H4 (cell line): ENCODE measurements at regions not wholly inside any gene's neighbourhood (a gene's known extent, or its start where the extent isn't known, plus 50 kb on each side); places are given as distances from the start of the nearest gene placed in this dataset.
"Not testable (repeated sequence)": the region's sequence is repeated elsewhere in the genome, so short reads cannot be mapped to it uniquely, and the experiment has no call there.

Experiments
- DNase-seq: peaks from one replicate; pipeline ENCODE4 v3.0.0-alpha.2; 2015; ENCODE audit warnings: low spot score

GRCh38 chr2:150136893-150137292 lies 350.6 kb downstream of the RND3 start:
- no peak for DNase-seq

GRCh38 chr2:150136401-150136800 lies 351.1 kb downstream of the RND3 start:
- DNase-seq, result no peak

GRCh38 chr2:150135223-150135883 lies 352.1 kb downstream of the RND3 start:
- DNase-seq, result no peak

- no peak for DNase-seq
Observed at GRCh38 chr2:150134223-150134857, 353.1 kb downstream of the RND3 start.

GRCh38 chr2:150133623-150134022 lies 353.8 kb downstream of the RND3 start:
- DNase-seq, result peak; percentile 87

- DNase-seq, result no peak
Observed at GRCh38 chr2:150129921-150130575, 357.4 kb downstream of the RND3 start.

GRCh38 chr2:150127995-150128394 lies 359.5 kb downstream of the RND3 start:
- no peak for DNase-seq

GRCh38 chr2:150127346-150127990 lies 360.0 kb downstream of the RND3 start:
- no peak for DNase-seq

GRCh38 chr2:150126839-150127238 lies 360.6 kb downstream of the RND3 start:
- no peak for DNase-seq

- DNase-seq, result no peak
Observed at GRCh38 chr2:150126143-150126740, 361.2 kb downstream of the RND3 start.

GRCh38 chr2:150125708-150126107 lies 361.8 kb downstream of the RND3 start:
- no peak for DNase-seq

- DNase-seq, result peak; percentile 92
Observed at GRCh38 chr2:150125188-150125587, 362.3 kb downstream of the RND3 start.

- no peak for DNase-seq
Observed at GRCh38 chr2:150124739-150125138, 362.7 kb downstream of the RND3 start.

- no peak for DNase-seq
Observed at GRCh38 chr2:150122871-150123613, 364.4 kb downstream of the RND3 start.

GRCh38 chr2:150122156-150122555 lies 365.3 kb downstream of the RND3 start:
- no peak for DNase-seq

- DNase-seq, result no peak
Observed at GRCh38 chr2:150120326-150120955, 367.0 kb downstream of the RND3 start.

GRCh38 chr2:150119819-150120218 lies 367.6 kb downstream of the RND3 start:
- no peak for DNase-seq

- DNase-seq, result not testable (repeated sequence)
Observed at GRCh38 chr2:150114089-150114488, 373.4 kb downstream of the RND3 start.

- DNase-seq, result no peak
Observed at GRCh38 chr2:150110548-150110947, 376.9 kb downstream of the RND3 start.

GRCh38 chr2:150109912-150110311 lies 377.6 kb downstream of the RND3 start:
- no peak for DNase-seq

GRCh38 chr2:150109028-150109427 lies 378.4 kb downstream of the RND3 start:
- no peak for DNase-seq
